ENCODE measurements at regions not wholly inside any gene's neighbourhood (a gene's known extent, or its start where the extent isn't known, plus 50 kb on each side); places are given as distances from the start of the nearest gene placed in this dataset.

GRCh38 chr2:64721320-64721623 is 67.6 kb upstream of the SERTAD2 start:
- no peaks in the 10 kb centered on the region; the same call in 1 of the 2 replicates for H3K4me1 ChIP-seq (ENCODE audit: control insufficient read depth, insufficient read depth, low read length)
- peak overlapping the region; percentile 13; the same call in 1 of the 2 replicates for H3K4me2 ChIP-seq (ENCODE audit: low read depth, low read length)
- H3K4me3 ChIP-seq (ENCODE audit: insufficient read depth, low read depth, low read length) = no peak overlapping the region
- H2BK120ac ChIP-seq (ENCODE audit: low read depth, low read length) = no peak overlapping the region
- ChIA-PET POLR2A (ENCODE audit: unreplicated experiment) (interaction anchor here (0.5 kb wide), 1 partner anchor 29 kb away, joined by 3 read pairs; no protein-coding TSS in a partner anchor), CTCF (no interaction called here)
- no peak overlapping the region for H3K9ac ChIP-seq (ENCODE audit: low read depth, low read length)
- in situ Hi-C loops (cut with MboI; ENCODE audit: low sequenced_read_pairs) = no loop called here
- H2BK20ac ChIP-seq (ENCODE audit: low read depth, low read length) = no peak overlapping the region
- H3K4ac ChIP-seq (ENCODE audit: low read depth, low read length) = no peak overlapping the region
- no peaks in the 10 kb centered on the region for H3K9me3 ChIP-seq (ENCODE audit: control insufficient read depth, insufficient read depth, low read length)
- no peaks in the 10 kb centered on the region for H4K20me1 ChIP-seq (ENCODE audit: insufficient read depth, low read length)
- H3K79me1 ChIP-seq (ENCODE audit: low read depth in 1 of 2, low read length in 2 of 2) = no peaks in the 10 kb centered on the region; a peak in 1 of 4 replicates
- DNase-seq (no peak), ATAC-seq (ENCODE audit: low read depth) (no peak)
- no peaks in the 10 kb centered on the region for H3K27me3 ChIP-seq (ENCODE audit: control insufficient read depth, insufficient read depth, low read length)
- no peak overlapping the region for H2BK15ac ChIP-seq (ENCODE audit: low read depth, low read length)
- H3K9me1 ChIP-seq (ENCODE audit: insufficient read depth, low read length) = no peaks in the 10 kb centered on the region
- intact Hi-C loops (cut with micrococcal nuclease) = no loop called here
- no peak overlapping the region for H2AK9ac ChIP-seq (replicated peaks; ENCODE audit: low read depth, low read length, poor library complexity)
- H4K5ac ChIP-seq (ENCODE audit: low read depth, low read length) = no peak overlapping the region
- H3K18ac ChIP-seq (ENCODE audit: low read depth, low read length) = no peak overlapping the region
- no peak overlapping the region for H2AK5ac ChIP-seq (ENCODE audit: low read depth, low read length)
- no peak overlapping the region for H3K23ac ChIP-seq (ENCODE audit: low read depth, low read length)
- WGBS, 2 experiments (ENCODE audit: extremely low coverage in 2 of 2, insufficient read length in 1 of 2) = 67% methylated on average over 1 of the region's 5 CpGs; no CpG with 5 or more reads in 1 of the 2 experiments
- no peak overlapping the region for H3K14ac ChIP-seq (replicated peaks; ENCODE audit: low read depth, low read length)
- H3K56ac ChIP-seq (ENCODE audit: extremely low read depth, insufficient read depth, low read length) = no peak overlapping the region
- TF ChIP-seq, protein P1, sequence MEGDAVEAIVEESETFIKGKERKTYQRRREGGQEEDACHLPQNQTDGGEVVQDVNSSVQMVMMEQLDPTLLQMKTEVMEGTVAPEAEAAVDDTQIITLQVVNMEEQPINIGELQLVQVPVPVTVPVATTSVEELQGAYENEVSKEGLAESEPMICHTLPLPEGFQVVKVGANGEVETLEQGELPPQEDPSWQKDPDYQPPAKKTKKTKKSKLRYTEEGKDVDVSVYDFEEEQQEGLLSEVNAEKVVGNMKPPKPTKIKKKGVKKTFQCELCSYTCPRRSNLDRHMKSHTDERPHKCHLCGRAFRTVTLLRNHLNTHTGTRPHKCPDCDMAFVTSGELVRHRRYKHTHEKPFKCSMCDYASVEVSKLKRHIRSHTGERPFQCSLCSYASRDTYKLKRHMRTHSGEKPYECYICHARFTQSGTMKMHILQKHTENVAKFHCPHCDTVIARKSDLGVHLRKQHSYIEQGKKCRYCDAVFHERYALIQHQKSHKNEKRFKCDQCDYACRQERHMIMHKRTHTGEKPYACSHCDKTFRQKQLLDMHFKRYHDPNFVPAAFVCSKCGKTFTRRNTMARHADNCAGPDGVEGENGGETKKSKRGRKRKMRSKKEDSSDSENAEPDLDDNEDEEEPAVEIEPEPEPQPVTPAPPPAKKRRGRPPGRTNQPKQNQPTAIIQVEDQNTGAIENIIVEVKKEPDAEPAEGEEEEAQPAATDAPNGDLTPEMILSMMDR (conservative IDR thresholded peaks at IDR 0.05; ENCODE audit: low read depth, low read length) = no peak
- TF ChIP-seq, protein P2, sequence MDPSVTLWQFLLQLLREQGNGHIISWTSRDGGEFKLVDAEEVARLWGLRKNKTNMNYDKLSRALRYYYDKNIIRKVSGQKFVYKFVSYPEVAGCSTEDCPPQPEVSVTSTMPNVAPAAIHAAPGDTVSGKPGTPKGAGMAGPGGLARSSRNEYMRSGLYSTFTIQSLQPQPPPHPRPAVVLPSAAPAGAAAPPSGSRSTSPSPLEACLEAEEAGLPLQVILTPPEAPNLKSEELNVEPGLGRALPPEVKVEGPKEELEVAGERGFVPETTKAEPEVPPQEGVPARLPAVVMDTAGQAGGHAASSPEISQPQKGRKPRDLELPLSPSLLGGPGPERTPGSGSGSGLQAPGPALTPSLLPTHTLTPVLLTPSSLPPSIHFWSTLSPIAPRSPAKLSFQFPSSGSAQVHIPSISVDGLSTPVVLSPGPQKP (IDR thresholded peaks at IDR 0.05; ENCODE audit: borderline replicate concordance, low read depth, low read length) = no peak
- TF ChIP-seq CHD1 (IDR thresholded peaks at IDR 0.05; ENCODE audit: low read depth, low read length) (no peak), USF2 (IDR thresholded peaks at IDR 0.05; ENCODE audit: low read depth, low read length) (no peak), SMC3 (IDR thresholded peaks at IDR 0.05; ENCODE audit: low read depth, low read length) (no peak), POLR2A (IDR thresholded peaks at IDR 0.05; ENCODE audit: low read depth, low read length) (no peak), MAFK (IDR thresholded peaks at IDR 0.05; ENCODE audit: low read depth, low read length) (no peak), CEBPB (IDR thresholded peaks at IDR 0.05; ENCODE audit: low read depth, low read length) (no peak), RAD21 (IDR thresholded peaks at IDR 0.05; ENCODE audit: low read length) (no peak), MAZ (IDR thresholded peaks at IDR 0.05; ENCODE audit: borderline replicate concordance, low read depth, low read length) (no peak)
- H3K27ac ChIP-seq (ENCODE audit: insufficient read depth, low read length) = no peak overlapping the region
- no peaks in the 10 kb centered on the region for H3K36me3 ChIP-seq (ENCODE audit: control insufficient read depth, insufficient read depth, low read length)
- no peak overlapping the region for H2AFZ ChIP-seq (replicated peaks; ENCODE audit: low read length, poor library complexity)
- no TSS peak for BruUV-seq (replicated peaks)
- dilution Hi-C loops (cut with HindIII; ENCODE audit: low sequenced_read_pairs, unreplicated experiment) = no loop called here
- H4K91ac ChIP-seq (ENCODE audit: insufficient read depth, low read depth, low read length) = no peak overlapping the region
- 0 out of 4 replicates have a peak overlapping the region, but pooled peaks of 1 of the 2 experiments have one; percentile 19 for H4K8ac ChIP-seq (ENCODE audit: low read depth in 2 of 2, low read length in 2 of 2)
- no peak overlapping the region for H2BK5ac ChIP-seq (ENCODE audit: low read depth, low read length, poor library complexity, severe bottlenecking)

Data from IMR-90 (cell line).